SK-N-MC (cell line): ENCODE measurements at regions not wholly inside any gene's neighbourhood (a gene's known extent, or its start where the extent isn't known, plus 50 kb on each side); places are given as distances from the start of the nearest gene placed in this dataset.

ENCODE experiments used
- EZH2 ChIP-seq: fragments of 200-600 bp; sonication (generic); IDR thresholded peaks from one replicate; pipeline ENCODE4 v1.6.1; 2017; ENCODE audit warnings: antibody characterized with exemption
- FOXP2 ChIP-seq: optimal IDR thresholded peaks from 2 replicates; pipeline ENCODE3; 2011; ENCODE audit warnings: mild to moderate bottlenecking, moderate library complexity; ENCODE audit not compliant: insufficient read depth; ENCODE audit errors: extremely low read length, control extremely low read depth
- POLR2AphosphoS5 ChIP-seq: IDR thresholded peaks from 2 replicates; pipeline ENCODE4 v1.6.1; 2012; ENCODE audit warnings: mild to moderate bottlenecking, low read depth, low read length, borderline replicate concordance

DNA sequence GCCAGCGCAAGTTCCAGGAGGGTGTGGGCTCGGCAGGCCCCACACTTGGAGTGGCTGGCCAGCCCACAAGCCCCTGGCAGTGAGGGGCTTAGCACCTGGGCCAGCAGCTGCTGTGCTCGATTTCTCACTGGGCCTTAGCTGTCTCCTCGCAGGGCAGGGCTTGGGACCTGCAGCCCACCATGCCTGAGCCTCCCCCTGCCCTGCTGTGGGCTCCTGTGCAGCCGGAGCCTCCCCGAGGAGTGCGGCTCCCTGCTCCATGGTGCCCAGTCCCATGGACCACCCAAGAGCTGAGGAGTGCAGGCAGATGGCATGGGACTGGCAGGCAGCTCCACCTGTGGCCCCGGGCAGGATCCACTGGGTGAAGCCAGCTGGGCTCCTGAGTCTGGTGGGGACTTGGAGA, 139.2 kb upstream of the CXCL13 start:
- TF ChIP-seq POLR2AphosphoS5 (no peak), EZH2 (no peak), FOXP2 (no peak)
